Pons (tissue), 1 donor: ENCODE measurements at regions not wholly inside any gene's neighbourhood (a gene's known extent, or its start where the extent isn't known, plus 50 kb on each side); places are given as distances from the start of the nearest gene placed in this dataset.

ENCODE experiments used
- DNase-seq: peaks from one replicate; pipeline ENCODE4 v3.0.0-alpha.2; 2016; ENCODE audit warnings: low spot score

GRCh38 chr2:120656273-120656950 is 79.3 kb upstream of the GLI2 start:
- peak; percentile 86 for DNase-seq

- no peak for DNase-seq
These were observed 77.5 kb upstream of the GLI2 start for GRCh38 chr2:120658042-120658769.

- no peak for DNase-seq
These were observed 76.9 kb upstream of the GLI2 start for GRCh38 chr2:120658770-120659158.

GRCh38 chr2:120659275-120659977 is 76.2 kb upstream of the GLI2 start:
- peak; percentile 8 for DNase-seq

- no peak for DNase-seq
These were observed 75.5 kb upstream of the GLI2 start for GRCh38 chr2:120660056-120660694.

- peak; percentile 53 for DNase-seq
These were observed 74.8 kb upstream of the GLI2 start for GRCh38 chr2:120660771-120661459.

- DNase-seq, result peak; percentile 89
These were observed 74.1 kb upstream of the GLI2 start for GRCh38 chr2:120661551-120661950.

GRCh38 chr2:120662046-120662445 is 73.6 kb upstream of the GLI2 start:
- peak; percentile 79 for DNase-seq

GRCh38 chr2:120662746-120663145 is 72.9 kb upstream of the GLI2 start:
- no peak for DNase-seq

- DNase-seq, result no peak
These were observed 69.2 kb upstream of the GLI2 start for GRCh38 chr2:120666433-120666832.

- DNase-seq, result no peak
These were observed 67.7 kb upstream of the GLI2 start for GRCh38 chr2:120667981-120668380.

- DNase-seq, result no peak
These were observed 66.3 kb upstream of the GLI2 start for GRCh38 chr2:120669121-120669952.

- no peak for DNase-seq
These were observed 65.7 kb upstream of the GLI2 start for GRCh38 chr2:120669971-120670370.

GRCh38 chr2:120670371-120670770 is 65.3 kb upstream of the GLI2 start:
- DNase-seq, result no peak

GRCh38 chr2:120670771-120671480 is 64.7 kb upstream of the GLI2 start:
- DNase-seq, result no peak

- DNase-seq, result no peak
These were observed 63.0 kb upstream of the GLI2 start for GRCh38 chr2:120672526-120673204.

- DNase-seq, result no peak
These were observed 62.5 kb upstream of the GLI2 start for GRCh38 chr2:120673205-120673550.

- DNase-seq, result no peak
These were observed 62.1 kb upstream of the GLI2 start for GRCh38 chr2:120673571-120674061.

- no peak for DNase-seq
These were observed 61.2 kb upstream of the GLI2 start for GRCh38 chr2:120674246-120675170.
